KMS-11 (cell line): ENCODE measurements at regions not wholly inside any gene's neighbourhood (a gene's known extent, or its start where the extent isn't known, plus 50 kb on each side); places are given as distances from the start of the nearest gene placed in this dataset.

Experiments
- H2AFZ ChIP-seq: fragments of 200-600 bp; sonication (generic); 2 replicates; pipeline ENCODE4 v1.6.1; 2016; ENCODE audit warnings: antibody characterized with exemption, mixed run types, low read depth
- H3K27ac ChIP-seq: fragments of 200-600 bp; sonication (generic); 2 replicates; pipeline ENCODE4 v1.6.1; 2016; ENCODE audit warnings: mild to moderate bottlenecking, mixed run types
- H3K27me3 ChIP-seq: fragments of 200-600 bp; sonication (generic); 2 replicates; pipeline ENCODE4 v1.6.1; 2017; ENCODE audit warnings: mild to moderate bottlenecking, low read depth, mixed run types, moderate library complexity; ENCODE audit not compliant: insufficient read depth
- H3K36me3 ChIP-seq: fragments of 200-600 bp; sonication (generic); 2 replicates; pipeline ENCODE4 v1.6.1; 2017; ENCODE audit warnings: mild to moderate bottlenecking, mixed run types; ENCODE audit not compliant: insufficient read depth
- H3K4me1 ChIP-seq: fragments of 200-600 bp; sonication (generic); 2 replicates; pipeline ENCODE4 v1.6.1; 2016; ENCODE audit warnings: mild to moderate bottlenecking, low read depth, mixed run types; ENCODE audit not compliant: poor library complexity, severe bottlenecking
- H3K4me2 ChIP-seq: fragments of 200-600 bp; sonication (generic); 2 replicates; pipeline ENCODE4 v1.7.0; 2016; ENCODE audit warnings: mild to moderate bottlenecking, mixed run types
- H3K4me3 ChIP-seq: fragments of 200-600 bp; sonication (generic); IDR thresholded peaks from 2 replicates; pipeline ENCODE4 v1.6.1; 2017; ENCODE audit warnings: low read depth, low read length, mixed read lengths; ENCODE audit not compliant: insufficient read depth
- H3K79me2 ChIP-seq: fragments of 200-600 bp; sonication (generic); 2 replicates; pipeline ENCODE4 v1.6.1; 2016; ENCODE audit warnings: low read depth, mixed run types; ENCODE audit not compliant: insufficient read depth
- H3K9ac ChIP-seq: fragments of 200-600 bp; sonication (generic); 2 replicates; pipeline ENCODE4 v1.6.1; 2016; ENCODE audit warnings: mild to moderate bottlenecking, mixed run types
- H4K20me1 ChIP-seq: fragments of 200-600 bp; sonication (generic); 2 replicates; pipeline ENCODE4 v1.6.1; 2016; ENCODE audit warnings: mild to moderate bottlenecking, mixed run types; ENCODE audit not compliant: insufficient read depth
- CTCF ChIP-seq: fragments of 200-600 bp; sonication (generic); conservative IDR thresholded peaks from 2 replicates; pipeline ENCODE4 v1.6.1; 2017; ENCODE audit warnings: low read depth, mild to moderate bottlenecking, antibody characterized with exemption, low read length, moderate library complexity, mixed read lengths

- H4K20me1 ChIP-seq, result no peaks in the 10 kb centered on the region
- no peaks in the 10 kb centered on the region for H3K4me1 ChIP-seq
- H3K27me3 ChIP-seq, result no peaks in the 10 kb centered on the region
- H2AFZ ChIP-seq, result no peak overlapping the region
- no peak overlapping the region for H3K4me3 ChIP-seq
- H3K27ac ChIP-seq, result no peak overlapping the region
- H3K79me2 ChIP-seq, result no peaks in the 10 kb centered on the region
- H3K4me2 ChIP-seq, result no peak overlapping the region
- H3K9ac ChIP-seq, result no peak overlapping the region
- TF ChIP-seq CTCF, result no peak
- H3K36me3 ChIP-seq, result no peaks in the 10 kb centered on the region
Measured at GRCh38 chr1:221381910-221382623, 359.8 kb downstream of the DUSP10 start.

GRCh38 chr1:221392453-221392852, 349.4 kb downstream of the DUSP10 start:
- Histone ChIP-seq H3K27me3 (no peaks in the 10 kb centered on the region), H3K4me1 (no peaks in the 10 kb centered on the region), H3K27ac (no peak overlapping the region), H2AFZ (no peak overlapping the region), H3K4me3 (no peak overlapping the region), H3K9ac (no peak overlapping the region), H4K20me1 (no peaks in the 10 kb centered on the region), H3K79me2 (no peaks in the 10 kb centered on the region), H3K36me3 (no peaks in the 10 kb centered on the region), H3K4me2 (no peak overlapping the region)
- TF ChIP-seq CTCF, result no peak

- TF ChIP-seq CTCF, result no peak
- no peak overlapping the region for H3K4me3 ChIP-seq
- H3K4me2 ChIP-seq, result no peak overlapping the region
- no peaks in the 10 kb centered on the region for H3K79me2 ChIP-seq
- no peaks in the 10 kb centered on the region for H4K20me1 ChIP-seq
- no peak overlapping the region for H3K27ac ChIP-seq
- no peak overlapping the region for H3K9ac ChIP-seq
- H3K4me1 ChIP-seq, result no peaks in the 10 kb centered on the region
- H2AFZ ChIP-seq, result no peak overlapping the region
- H3K27me3 ChIP-seq, result no peaks in the 10 kb centered on the region
- H3K36me3 ChIP-seq, result no peaks in the 10 kb centered on the region
Measured at GRCh38 chr1:221394011-221394544, 347.8 kb downstream of the DUSP10 start.

- no peak overlapping the region for H3K4me2 ChIP-seq
- no peaks in the 10 kb centered on the region for H4K20me1 ChIP-seq
- H2AFZ ChIP-seq, result no peak overlapping the region
- H3K9ac ChIP-seq, result no peak overlapping the region
- H3K4me3 ChIP-seq, result no peak overlapping the region
- H3K27me3 ChIP-seq, result no peaks in the 10 kb centered on the region
- no peaks in the 10 kb centered on the region for H3K79me2 ChIP-seq
- H3K4me1 ChIP-seq, result no peaks in the 10 kb centered on the region
- H3K27ac ChIP-seq, result no peak overlapping the region
- TF ChIP-seq CTCF, result no peak
- H3K36me3 ChIP-seq, result no peaks in the 10 kb centered on the region
Measured at GRCh38 chr1:221396526-221396925, 345.4 kb downstream of the DUSP10 start.
